Peyer's patch (tissue), 4 donors: ENCODE measurements at regions not wholly inside any gene's neighbourhood (a gene's known extent, or its start where the extent isn't known, plus 50 kb on each side); places are given as distances from the start of the nearest gene placed in this dataset.

Experiments
- POLR2A ChIP-seq, 2 donors: fragments of 450-650 bp; IDR thresholded peaks; one replicate each; pipeline ENCODE4 v1.5.1; 2017; ENCODE audit warnings: antibody characterized with exemption in 2 of 2, mild to moderate bottlenecking in 2 of 2, moderate library complexity in 2 of 2
- TF ChIP-seq, protein P1 (sequence below), 6 experiments: fragments of 450-650 bp in 4 of 6; fragments of 200-600 bp in 2 of 6; sonication (generic) in 1 of 6; IDR thresholded peaks; one replicate each; pipeline ENCODE4 v1.5.1; 2017 to 2019; ENCODE audit warnings: antibody characterized with exemption in 6 of 6, mild to moderate bottlenecking in 3 of 6, moderate library complexity in 1 of 6

GRCh38 chr1:227424953-227425352 is 106.7 kb upstream of the CDC42BPA start:
- TF ChIP-seq, protein P1, sequence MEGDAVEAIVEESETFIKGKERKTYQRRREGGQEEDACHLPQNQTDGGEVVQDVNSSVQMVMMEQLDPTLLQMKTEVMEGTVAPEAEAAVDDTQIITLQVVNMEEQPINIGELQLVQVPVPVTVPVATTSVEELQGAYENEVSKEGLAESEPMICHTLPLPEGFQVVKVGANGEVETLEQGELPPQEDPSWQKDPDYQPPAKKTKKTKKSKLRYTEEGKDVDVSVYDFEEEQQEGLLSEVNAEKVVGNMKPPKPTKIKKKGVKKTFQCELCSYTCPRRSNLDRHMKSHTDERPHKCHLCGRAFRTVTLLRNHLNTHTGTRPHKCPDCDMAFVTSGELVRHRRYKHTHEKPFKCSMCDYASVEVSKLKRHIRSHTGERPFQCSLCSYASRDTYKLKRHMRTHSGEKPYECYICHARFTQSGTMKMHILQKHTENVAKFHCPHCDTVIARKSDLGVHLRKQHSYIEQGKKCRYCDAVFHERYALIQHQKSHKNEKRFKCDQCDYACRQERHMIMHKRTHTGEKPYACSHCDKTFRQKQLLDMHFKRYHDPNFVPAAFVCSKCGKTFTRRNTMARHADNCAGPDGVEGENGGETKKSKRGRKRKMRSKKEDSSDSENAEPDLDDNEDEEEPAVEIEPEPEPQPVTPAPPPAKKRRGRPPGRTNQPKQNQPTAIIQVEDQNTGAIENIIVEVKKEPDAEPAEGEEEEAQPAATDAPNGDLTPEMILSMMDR (IDR thresholded peaks at IDR 0.05) = no peak
- no peak for TF ChIP-seq POLR2A (IDR thresholded peaks at IDR 0.05)
